Lung (tissue), 11 donors: ENCODE measurements at regions not wholly inside any gene's neighbourhood (a gene's known extent, or its start where the extent isn't known, plus 50 kb on each side); places are given as distances from the start of the nearest gene placed in this dataset.
"Not testable (repeated sequence)": the region's sequence is repeated elsewhere in the genome, so short reads cannot be mapped to it uniquely, and the experiment has no call there.

Experiments
- ATAC-seq: fragments of 200-7000 bp; cut with Tn5 transposase; one replicate; pipeline ENCODE4 v1.9.1; 2020; ENCODE audit warnings: moderate number of reproducible peaks; ENCODE audit not compliant: insufficient read depth, low FRiP score
- DNase-seq, 3 donors: peaks; one replicate each; pipeline ENCODE4 v3.0.0-alpha.2; 2013 to 2017
- H3K27ac ChIP-seq, 2 donors: one replicate each; pipeline ENCODE4 v1.5.1; 2013; ENCODE audit warnings: mild to moderate bottlenecking in 2 of 2, moderate library complexity in 2 of 2, control low read depth in 1 of 2, inconsistent platforms in 1 of 2, low read depth in 1 of 2, low read length in 1 of 2
- H3K27me3 ChIP-seq, 3 donors: one replicate each; pipeline ENCODE4 v1.5.1; 2013; ENCODE audit warnings: low read length in 2 of 3; ENCODE audit not compliant: control insufficient read depth in 3 of 3, insufficient read depth in 3 of 3
- H3K36me3 ChIP-seq, 4 donors: one replicate each; pipeline ENCODE4 v1.5.1; 2013; ENCODE audit warnings: low read length in 4 of 4, mild to moderate bottlenecking in 1 of 4, moderate library complexity in 1 of 4; ENCODE audit not compliant: control insufficient read depth in 4 of 4, insufficient read depth in 4 of 4
- H3K4me1 ChIP-seq, 5 donors: one replicate each; pipeline ENCODE4 v1.5.1; 2013; ENCODE audit warnings: low read length in 5 of 5, mild to moderate bottlenecking in 2 of 5, moderate library complexity in 1 of 5; ENCODE audit not compliant: control insufficient read depth in 5 of 5, insufficient read depth in 5 of 5
- H3K4me3 ChIP-seq: one replicate; pipeline ENCODE4 v1.5.1; 2013; ENCODE audit warnings: mild to moderate bottlenecking, control low read depth, moderate library complexity
- H3K9ac ChIP-seq, 2 donors: one replicate each; pipeline ENCODE4 v1.5.1; 2013; ENCODE audit warnings: low read length in 2 of 2, control low read depth in 1 of 2; ENCODE audit not compliant: insufficient read depth in 1 of 2
- H3K9me3 ChIP-seq, 4 donors: one replicate each; pipeline ENCODE4 v1.5.1; 2013; ENCODE audit warnings: low read length in 3 of 4, mild to moderate bottlenecking in 1 of 4, moderate library complexity in 1 of 4; ENCODE audit not compliant: control insufficient read depth in 4 of 4, insufficient read depth in 3 of 4
- CTCF ChIP-seq: IDR thresholded peaks from 2 replicates; pipeline ENCODE4 v1.5.1; 2012; ENCODE audit warnings: mild to moderate bottlenecking; ENCODE audit errors: control extremely low read depth, extremely low read depth
- whole genome bisulfite sequencing, 2 donors: extraction: QIAGEN DNeasy Blood & Tissue Kit; methylation state at CpG; one replicate each; pipeline ENCODE4 v1.1.7; 2013; 5-methylcytosine and 5-hydroxymethylcytosine counted together
- donor health status: control.
- donor health status: control.
- donor health status: Bipolar disorder and iron deficiency.
- donor health status: healthy.
- donor health status: DM: yes; HTN: yes; CAD: no.

- no peaks in the 10 kb centered on the region for H3K27me3 ChIP-seq
- no peaks in the 10 kb centered on the region for H3K9me3 ChIP-seq
- no peak overlapping the region for H3K27ac ChIP-seq
- no peak for TF ChIP-seq CTCF
- H3K4me3 ChIP-seq: no peak overlapping the region
- H3K4me1 ChIP-seq: no peaks in the 10 kb centered on the region
- H3K9ac ChIP-seq: no peak overlapping the region
- ATAC-seq: no peak
- 90 to 98% methylated on average over 1 of the region's 1 CpG for WGBS, 2 donors
- no peaks in the 10 kb centered on the region for H3K36me3 ChIP-seq
- no peak for DNase-seq
Observed at GRCh38 chr6:62999796-63000195, 211.5 kb upstream of the FKBP1C start.

- H3K4me3 ChIP-seq, H3K4me1 ChIP-seq, H3K27ac ChIP-seq, DNase-seq, H3K9me3 ChIP-seq, H3K27me3 ChIP-seq, H3K36me3 ChIP-seq, H3K9ac ChIP-seq, ATAC-seq: not testable (repeated sequence)
- WGBS, 2 donors: 83 to 86% methylated on average over 7 of the region's 7 CpGs
Observed at GRCh38 chr6:63006018-63006417, 205.3 kb upstream of the FKBP1C start.

- not testable (repeated sequence) for H3K36me3 ChIP-seq, H3K4me3 ChIP-seq, H3K27ac ChIP-seq, DNase-seq, H3K9me3 ChIP-seq, ATAC-seq, H3K9ac ChIP-seq, H3K27me3 ChIP-seq, H3K4me1 ChIP-seq
- 55% methylated on average over 3 of the region's 3 CpGs for WGBS, 2 donors
Observed at GRCh38 chr6:63010962-63011361, 200.3 kb upstream of the FKBP1C start.

GRCh38 chr6:63014290-63014689, 197.0 kb upstream of the FKBP1C start:
- Histone ChIP-seq H3K9ac (no peak overlapping the region), H3K36me3 (no peaks in the 10 kb centered on the region), H3K27ac (no peak overlapping the region), H3K4me3 (no peak overlapping the region), H3K27me3 (no peaks in the 10 kb centered on the region), H3K9me3 (no peaks in the 10 kb centered on the region), H3K4me1 (no peaks in the 10 kb centered on the region)
- TF ChIP-seq CTCF: no peak
- DNase-seq (no peak), ATAC-seq (no peak)
- WGBS, 2 donors: 54 to 72% methylated on average over 1 of the region's 1 CpG

- no peak for TF ChIP-seq CTCF
- ATAC-seq (no peak), DNase-seq (no peak)
- H3K4me3 ChIP-seq: no peak overlapping the region
- no peaks in the 10 kb centered on the region for H3K27me3 ChIP-seq
- H3K27ac ChIP-seq: no peak overlapping the region
- H3K9ac ChIP-seq: no peak overlapping the region
- peaks cover 0 to 3% (median 0%) of the 10 kb centered on the region in 4 donors for H3K9me3 ChIP-seq
- WGBS, 2 donors: 44 to 60% methylated on average over 2 of the region's 2 CpGs
- H3K4me1 ChIP-seq: no peaks in the 10 kb centered on the region
- no peaks in the 10 kb centered on the region for H3K36me3 ChIP-seq
Observed at GRCh38 chr6:63022631-63023030, 188.6 kb upstream of the FKBP1C start.
